Smooth muscle cell of the brain vasculature (primary cell): ENCODE measurements at regions not wholly inside any gene's neighbourhood (a gene's known extent, or its start where the extent isn't known, plus 50 kb on each side); places are given as distances from the start of the nearest gene placed in this dataset.

Experiments
- DNase-seq: peaks from one replicate; pipeline ENCODE4 v3.0.0-alpha.2; 2012; ENCODE audit warnings: low read depth, low spot score

GRCh38 chr12:85633491-85633890 is 202.7 kb downstream of the RASSF9 start:
- DNase-seq: no peak

GRCh38 chr12:85639834-85640233 is 196.4 kb downstream of the RASSF9 start:
- no peak for DNase-seq

DNA sequence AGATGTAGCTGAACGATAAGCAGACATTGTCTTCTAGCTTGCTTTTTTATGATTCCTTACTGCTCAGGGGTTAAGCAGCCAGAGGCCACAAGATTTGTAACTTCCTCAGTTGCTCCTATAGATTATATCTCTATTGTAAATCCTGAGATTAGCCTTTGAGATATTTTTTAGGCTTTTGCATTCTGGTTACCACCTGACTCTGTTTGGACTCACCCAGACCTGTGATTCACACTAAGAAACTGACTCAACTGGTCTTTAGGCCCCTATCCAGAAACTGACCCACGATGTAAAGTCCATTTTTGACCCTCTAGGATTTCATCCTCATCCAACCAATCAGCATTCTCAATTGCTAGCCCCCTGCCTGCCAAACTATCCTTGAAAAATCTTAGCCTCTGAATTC is 194.4 kb downstream of the RASSF9 start:
- DNase-seq: no peak

- no peak for DNase-seq
These were observed 193.9 kb downstream of the RASSF9 start for GRCh38 chr12:85642288-85642687.

GRCh38 chr12:85642808-85643207 is 193.4 kb downstream of the RASSF9 start:
- DNase-seq: no peak

- no peak for DNase-seq
These were observed 191.7 kb downstream of the RASSF9 start for GRCh38 chr12:85644508-85644907.

GRCh38 chr12:85653731-85654455 is 182.3 kb downstream of the RASSF9 start:
- no peak for DNase-seq

DNA sequence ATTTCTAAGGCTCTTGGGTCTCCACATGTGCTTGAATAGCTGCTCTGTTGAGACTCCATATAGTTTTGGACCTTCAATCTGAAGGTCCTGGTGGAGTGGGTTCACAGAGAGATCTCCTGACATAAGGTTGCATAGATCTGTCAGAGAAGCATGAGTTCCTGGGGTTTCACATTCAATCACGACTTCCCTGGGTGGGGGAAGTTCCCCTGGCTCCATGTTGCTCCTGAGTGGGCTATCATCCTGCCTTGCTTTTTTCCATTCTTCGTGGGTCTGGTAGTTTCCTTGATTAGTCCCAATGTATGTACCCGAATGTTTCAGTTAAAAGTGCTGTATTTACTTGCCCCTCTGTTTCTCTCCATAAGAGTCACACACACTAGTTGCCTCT is 181.8 kb downstream of the RASSF9 start:
- DNase-seq: no peak

- no peak for DNase-seq
These were observed 179.6 kb downstream of the RASSF9 start for GRCh38 chr12:85656561-85656960.

- DNase-seq: no peak
These were observed 179.0 kb downstream of the RASSF9 start for GRCh38 chr12:85657251-85657650.

- DNase-seq: no peak
These were observed 178.2 kb downstream of the RASSF9 start for GRCh38 chr12:85657836-85658630.

- no peak for DNase-seq
These were observed 176.3 kb downstream of the RASSF9 start for GRCh38 chr12:85659754-85660530.

DNA sequence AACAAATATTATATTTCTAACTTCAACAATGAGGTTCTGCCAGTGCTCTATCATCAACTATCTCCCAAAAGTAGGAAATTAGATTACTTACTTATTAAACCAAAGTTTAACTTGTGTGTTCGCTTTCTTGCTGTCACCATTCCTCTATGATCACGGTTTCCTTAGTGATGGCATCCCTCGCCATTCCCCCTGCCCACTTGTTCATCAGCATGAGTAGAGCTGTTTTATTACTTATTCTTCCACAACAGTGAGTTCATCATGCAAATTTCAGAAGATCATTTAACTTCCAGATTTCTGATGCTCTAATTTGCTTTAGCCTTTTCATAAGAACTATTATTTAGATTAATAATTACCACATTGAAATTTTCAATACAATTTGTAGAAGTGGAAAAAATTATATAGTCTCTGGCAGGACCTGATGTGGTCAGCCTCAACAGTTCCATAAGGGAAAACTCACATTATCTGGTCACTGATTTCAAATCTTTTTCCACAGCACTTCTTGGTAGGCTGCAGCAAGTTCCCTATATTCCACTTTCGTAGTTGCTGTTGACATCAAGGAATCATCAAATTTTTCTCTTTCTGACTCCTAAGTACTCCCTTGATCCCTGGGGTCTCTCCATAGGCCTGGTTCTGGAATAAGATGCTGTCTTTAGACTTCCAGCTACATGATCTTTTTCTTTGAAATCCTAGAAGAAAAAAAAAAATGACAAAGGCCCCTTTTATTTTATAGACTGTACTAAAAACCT is 174.6 kb downstream of the RASSF9 start:
- DNase-seq: no peak

DNA sequence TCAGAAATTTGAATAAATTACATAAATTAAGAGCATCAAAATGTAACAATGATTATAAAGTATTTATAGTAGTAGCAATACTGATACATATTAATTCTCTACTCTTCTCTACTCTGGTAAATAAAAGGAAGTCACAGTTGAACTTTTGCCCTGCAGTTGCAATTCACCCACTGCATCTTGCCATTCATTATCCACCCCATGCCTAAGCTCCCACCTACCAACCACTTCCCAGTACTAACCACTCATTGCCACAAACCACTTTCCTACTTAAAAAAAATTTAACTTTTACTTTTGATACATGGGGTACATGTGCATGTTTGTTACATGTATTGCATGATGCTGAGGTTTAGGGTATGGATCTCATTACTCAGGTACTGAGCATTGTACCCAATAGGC is 174.0 kb downstream of the RASSF9 start:
- no peak for DNase-seq

DNA sequence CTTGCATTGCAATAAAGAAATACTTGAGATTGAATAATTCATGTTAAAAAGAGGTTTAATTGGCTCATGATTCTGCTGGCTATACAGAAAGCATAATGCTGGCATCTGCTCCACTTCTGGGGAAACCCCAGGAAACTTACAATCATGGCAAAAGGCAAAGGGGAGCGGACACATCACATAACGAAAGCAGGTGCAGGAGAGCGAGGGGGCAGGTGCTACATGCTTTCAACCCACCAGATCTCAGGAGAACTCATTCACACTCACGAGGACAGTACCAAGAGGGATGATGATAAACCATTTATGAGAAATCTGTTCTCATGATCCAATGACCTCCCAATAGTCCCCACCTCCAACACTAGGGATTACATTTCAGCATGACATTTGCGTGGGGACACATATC is 172.6 kb downstream of the RASSF9 start:
- DNase-seq: no peak

GRCh38 chr12:85664429-85664828 is 171.8 kb downstream of the RASSF9 start:
- no peak for DNase-seq

DNA sequence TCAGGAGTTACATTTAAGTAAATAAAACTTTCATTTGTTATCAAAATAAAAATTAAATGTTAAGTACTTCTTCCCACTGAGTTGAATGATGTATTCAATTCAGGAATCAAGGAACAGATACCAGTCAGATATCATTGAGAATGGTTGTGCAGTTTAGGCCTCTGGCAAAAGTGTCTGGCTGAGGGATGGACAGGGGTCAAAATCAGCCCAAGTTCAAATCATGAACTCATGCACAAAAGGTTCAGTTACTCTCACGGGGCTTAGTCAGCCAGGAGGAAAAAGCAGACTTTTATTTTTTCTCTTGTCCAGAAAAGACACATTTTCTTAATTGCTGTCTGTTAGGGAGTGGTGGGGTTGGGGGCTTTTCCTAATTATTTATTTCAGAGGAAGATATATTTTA is 166.3 kb downstream of the RASSF9 start:
- DNase-seq: no peak

DNA sequence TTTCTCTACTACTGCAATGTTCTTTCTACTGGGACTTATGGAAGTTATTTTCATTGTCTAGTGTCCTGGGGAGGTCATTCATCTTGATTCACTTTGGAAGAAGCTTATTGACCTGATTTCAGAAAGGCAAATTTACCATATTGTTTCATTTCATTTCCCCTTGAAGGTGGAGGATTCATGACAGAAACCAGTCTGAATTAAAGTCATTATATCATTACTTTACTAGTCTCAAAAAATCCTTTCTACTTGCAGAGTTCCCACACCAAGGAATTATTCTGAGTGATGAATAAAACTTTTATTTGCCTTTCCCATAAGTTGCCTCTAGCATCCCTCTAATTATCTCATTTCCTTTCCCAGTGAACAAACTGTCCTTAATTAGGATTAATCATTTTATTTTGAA is 163.8 kb downstream of the RASSF9 start:
- DNase-seq: no peak

GRCh38 chr12:85673921-85674420 is 162.2 kb downstream of the RASSF9 start:
- DNase-seq: no peak

- DNase-seq: no peak
These were observed 159.1 kb downstream of the RASSF9 start for GRCh38 chr12:85676816-85677749.
